ENCODE measurements at regions not wholly inside any gene's neighbourhood (a gene's known extent, or its start where the extent isn't known, plus 50 kb on each side); places are given as distances from the start of the nearest gene placed in this dataset.

GRCh38 chr3:154801729-154802128 is 278.4 kb upstream of the MME start:
- DNase-seq, result no peak

- DNase-seq, result no peak
Measured at GRCh38 chr3:154799800-154800199, 280.3 kb upstream of the MME start.

- DNase-seq, result no peak
Measured at GRCh38 chr3:154795582-154795981, 284.5 kb upstream of the MME start.

- no peak for DNase-seq
Measured at GRCh38 chr3:154794814-154795445, 285.2 kb upstream of the MME start.

- no peak for DNase-seq
Measured at GRCh38 chr3:154794391-154794790, 285.7 kb upstream of the MME start.

GRCh38 chr3:154792828-154793227 is 287.3 kb upstream of the MME start:
- no peak for DNase-seq

GRCh38 chr3:154791611-154792010 is 288.5 kb upstream of the MME start:
- DNase-seq, result no peak

- DNase-seq, result no peak
Measured at GRCh38 chr3:154786724-154787123, 293.4 kb upstream of the MME start.

- DNase-seq, result no peak
Measured at GRCh38 chr3:154783521-154783931, 296.6 kb upstream of the MME start.

GRCh38 chr3:154783061-154783460 is 297.1 kb upstream of the MME start:
- no peak for DNase-seq

- DNase-seq, result no peak
Measured at GRCh38 chr3:154782151-154782550, 298.0 kb upstream of the MME start.

- no peak for DNase-seq
Measured at GRCh38 chr3:154781595-154781994, 298.5 kb upstream of the MME start.

GRCh38 chr3:154780263-154780662 is 299.9 kb upstream of the MME start:
- DNase-seq, result no peak

GRCh38 chr3:154779571-154779970 is 300.5 kb upstream of the MME start:
- no peak for DNase-seq

GRCh38 chr3:154778057-154778456 is 302.1 kb upstream of the MME start:
- DNase-seq, result no peak

- DNase-seq, result no peak
Measured at GRCh38 chr3:154776549-154777225, 303.4 kb upstream of the MME start.

- DNase-seq, result no peak
Measured at GRCh38 chr3:154775821-154776548, 304.1 kb upstream of the MME start.

GRCh38 chr3:154766765-154767503 is 313.2 kb upstream of the MME start:
- no peak for DNase-seq

- no peak for DNase-seq
Measured at GRCh38 chr3:154764856-154765640, 315.1 kb upstream of the MME start.

- DNase-seq, result no peak
Measured at GRCh38 chr3:154762486-154762885, 317.6 kb upstream of the MME start.

- DNase-seq, result no peak
Measured at GRCh38 chr3:154759966-154760365, 320.2 kb upstream of the MME start.

- no peak for DNase-seq
Measured at GRCh38 chr3:154758109-154758868, 321.8 kb upstream of the MME start.

All from activated CD4-positive, alpha-beta T cell treated with anti-CD3 and anti-CD28 coated beads, Interleukin-2, amount 50 U/mL, for 16 hours (primary cell).